Gastroesophageal sphincter (tissue), 4 donors: ENCODE measurements at regions not wholly inside any gene's neighbourhood (a gene's known extent, or its start where the extent isn't known, plus 50 kb on each side); places are given as distances from the start of the nearest gene placed in this dataset.
"Not testable (repeated sequence)": the region's sequence is repeated elsewhere in the genome, so short reads cannot be mapped to it uniquely, and the experiment has no call there.

Source experiments
- ATAC-seq: fragments of 150-250 bp; one replicate; pipeline ENCODE4 v1.9.1; 2016; ENCODE audit warnings: mild to moderate bottlenecking, moderate library complexity
- H3K27ac ChIP-seq, 4 donors: fragments of 200-600 bp; sonication (generic) in 3 of 4; 1 replicate in 3 of 4; 2 replicates in 1 of 4; pipeline ENCODE4 v1.5.1; 2016 to 2019
- H3K27me3 ChIP-seq: fragments of 200-600 bp; sonication (generic); one replicate; pipeline ENCODE4 v1.5.1; 2019
- H3K36me3 ChIP-seq, 2 donors: fragments of 200-600 bp; sonication (generic); one replicate each; pipeline ENCODE4 v1.5.1; 2019; ENCODE audit warnings: control low read depth in 1 of 2
- H3K4me1 ChIP-seq, 3 donors: fragments of 200-600 bp; sonication (generic); 1 replicate in 2 of 3; 2 replicates in 1 of 3; pipeline ENCODE4 v1.5.1; 2016 to 2019; ENCODE audit warnings: control low read depth in 2 of 3
- H3K4me3 ChIP-seq, 2 donors: fragments of 200-600 bp; sonication (generic); one replicate each; pipeline ENCODE4 v1.5.1; 2019; ENCODE audit warnings: mild to moderate bottlenecking in 1 of 2, moderate library complexity in 1 of 2
- H3K9me3 ChIP-seq, 3 donors: fragments of 200-600 bp; sonication (generic); one replicate each; pipeline ENCODE4 v1.5.1; 2017 to 2019; ENCODE audit warnings: control low read depth in 2 of 3
- EP300 ChIP-seq: sonication (generic); formaldehyde crosslinking; IDR thresholded peaks from one replicate; pipeline ENCODE4 v1.6.1; 2017; ENCODE audit warnings: antibody characterized with exemption, mild to moderate bottlenecking
- POLR2A ChIP-seq, 2 donors: fragments of 450-650 bp; IDR thresholded peaks; one replicate each; pipeline ENCODE4 v1.6.1; 2017; ENCODE audit warnings: antibody characterized with exemption in 2 of 2, mild to moderate bottlenecking in 2 of 2, moderate library complexity in 1 of 2
- POLR2AphosphoS5 ChIP-seq: sonication (generic); formaldehyde crosslinking; IDR thresholded peaks from one replicate; pipeline ENCODE4 v1.6.1; 2017; ENCODE audit warnings: antibody characterized with exemption
- WGBS, 2 donors: methylation state at CpG; one replicate each; pipeline ENCODE4 v1.1.5; 2018; ENCODE audit warnings: low coverage in 1 of 2; 5-methylcytosine and 5-hydroxymethylcytosine counted together
- TF ChIP-seq, protein P1 (sequence below), 4 experiments: fragments of 200-600 bp in 2 of 4; fragments of 450-650 bp in 2 of 4; sonication (generic) in 1 of 4; IDR thresholded peaks; one replicate each; pipeline ENCODE4 v1.5.1; 2017 to 2019; ENCODE audit warnings: antibody characterized with exemption in 4 of 4, mild to moderate bottlenecking in 2 of 4, moderate library complexity in 2 of 4

GRCh38 chr14:86912709-86913108, 1080.3 kb downstream of the GALC start:
- TF ChIP-seq, protein P1, sequence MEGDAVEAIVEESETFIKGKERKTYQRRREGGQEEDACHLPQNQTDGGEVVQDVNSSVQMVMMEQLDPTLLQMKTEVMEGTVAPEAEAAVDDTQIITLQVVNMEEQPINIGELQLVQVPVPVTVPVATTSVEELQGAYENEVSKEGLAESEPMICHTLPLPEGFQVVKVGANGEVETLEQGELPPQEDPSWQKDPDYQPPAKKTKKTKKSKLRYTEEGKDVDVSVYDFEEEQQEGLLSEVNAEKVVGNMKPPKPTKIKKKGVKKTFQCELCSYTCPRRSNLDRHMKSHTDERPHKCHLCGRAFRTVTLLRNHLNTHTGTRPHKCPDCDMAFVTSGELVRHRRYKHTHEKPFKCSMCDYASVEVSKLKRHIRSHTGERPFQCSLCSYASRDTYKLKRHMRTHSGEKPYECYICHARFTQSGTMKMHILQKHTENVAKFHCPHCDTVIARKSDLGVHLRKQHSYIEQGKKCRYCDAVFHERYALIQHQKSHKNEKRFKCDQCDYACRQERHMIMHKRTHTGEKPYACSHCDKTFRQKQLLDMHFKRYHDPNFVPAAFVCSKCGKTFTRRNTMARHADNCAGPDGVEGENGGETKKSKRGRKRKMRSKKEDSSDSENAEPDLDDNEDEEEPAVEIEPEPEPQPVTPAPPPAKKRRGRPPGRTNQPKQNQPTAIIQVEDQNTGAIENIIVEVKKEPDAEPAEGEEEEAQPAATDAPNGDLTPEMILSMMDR (IDR thresholded peaks at IDR 0.05), result no peak
- TF ChIP-seq POLR2AphosphoS5 (no peak), EP300 (no peak), POLR2A (IDR thresholded peaks at IDR 0.05) (no peak)

DNA sequence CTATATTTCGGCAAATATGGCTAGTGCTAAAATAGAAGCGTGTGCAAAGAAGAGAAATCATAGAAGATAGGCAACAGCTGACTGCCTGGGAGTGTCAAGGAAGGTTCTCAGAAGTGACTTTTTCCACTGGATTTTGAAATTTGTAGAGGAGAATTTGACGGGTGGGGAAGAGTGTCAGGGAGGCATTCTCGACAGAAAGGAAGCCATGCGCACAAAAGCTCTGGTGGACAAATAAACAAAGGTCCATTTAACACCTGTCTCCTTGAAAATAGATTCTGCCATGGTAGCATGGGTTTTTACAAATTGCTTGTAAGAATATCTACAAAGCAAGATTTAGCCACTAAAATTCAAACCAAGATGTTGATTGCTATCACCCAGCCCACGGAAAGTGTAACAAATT, 1081.5 kb downstream of the GALC start:
- Histone ChIP-seq H3K4me1 (no peaks in the 10 kb centered on the region), H3K9me3 (no peaks in the 10 kb centered on the region), H3K36me3 (no peaks in the 10 kb centered on the region), H3K27ac (no peak overlapping the region), H3K27me3 (no peaks in the 10 kb centered on the region), H3K4me3 (no peak overlapping the region)
- WGBS, 2 donors, result 82 to 84% methylated on average over 6 of the region's 6 CpGs
- ATAC-seq, result no peak
- TF ChIP-seq POLR2AphosphoS5, result no peak
- TF ChIP-seq EP300, result no peak

More at GRCh38 chr14:86912709-86913108, 1080.3 kb downstream of the GALC start:
- H3K36me3 ChIP-seq, result no peaks in the 10 kb centered on the region
- H3K4me3 ChIP-seq, result no peak overlapping the region
- H3K27me3 ChIP-seq, result no peaks in the 10 kb centered on the region
- no peaks in the 10 kb centered on the region for H3K9me3 ChIP-seq
- H3K27ac ChIP-seq, result no peak overlapping the region
- no peak for ATAC-seq
- no peaks in the 10 kb centered on the region for H3K4me1 ChIP-seq

- WGBS, 2 donors, result 93 to 95% methylated on average over 5 to 10 of the region's 48 CpGs
- not testable (repeated sequence) for ATAC-seq, H3K36me3 ChIP-seq, H3K4me3 ChIP-seq, H3K9me3 ChIP-seq, H3K27me3 ChIP-seq, H3K4me1 ChIP-seq, H3K27ac ChIP-seq
Observed at GRCh38 chr14:86905386-86905926, 1087.5 kb downstream of the GALC start.

- Histone ChIP-seq H3K9me3 (no peaks in the 10 kb centered on the region), H3K4me1 (no peaks in the 10 kb centered on the region), H3K4me3 (no peak overlapping the region), H3K36me3 (no peaks in the 10 kb centered on the region), H3K27me3 (no peaks in the 10 kb centered on the region), H3K27ac (no peak overlapping the region)
- TF ChIP-seq, protein P1 (IDR thresholded peaks at IDR 0.05), result no peak
- TF ChIP-seq EP300 (no peak), POLR2AphosphoS5 (no peak), POLR2A (IDR thresholded peaks at IDR 0.05) (no peak)
- 49 to 66% methylated on average over 6 to 7 of the region's 7 CpGs for WGBS, 2 donors
- no peak for ATAC-seq
Observed at GRCh38 chr14:86902176-86902950, 1090.6 kb downstream of the GALC start.

- WGBS, 2 donors, result 64 to 80% methylated on average over 4 of the region's 4 CpGs
- Histone ChIP-seq H3K4me1 (no peaks in the 10 kb centered on the region), H3K9me3 (no peaks in the 10 kb centered on the region), H3K4me3 (no peak overlapping the region), H3K27ac (no peak overlapping the region), H3K36me3 (no peaks in the 10 kb centered on the region), H3K27me3 (no peaks in the 10 kb centered on the region)
- no peak for ATAC-seq
- no peak for TF ChIP-seq EP300
- no peak for TF ChIP-seq POLR2A (IDR thresholded peaks at IDR 0.05)
- TF ChIP-seq, protein P1 (IDR thresholded peaks at IDR 0.05), result no peak
- TF ChIP-seq POLR2AphosphoS5, result no peak
Observed at GRCh38 chr14:86897704-86898513, 1095.1 kb downstream of the GALC start.

GRCh38 chr14:86897224-86897623, 1095.8 kb downstream of the GALC start:
- no peak for ATAC-seq
- TF ChIP-seq, protein P1 (IDR thresholded peaks at IDR 0.05), result no peak
- TF ChIP-seq POLR2AphosphoS5 (no peak), EP300 (no peak), POLR2A (IDR thresholded peaks at IDR 0.05) (no peak)
- Histone ChIP-seq H3K9me3 (no peaks in the 10 kb centered on the region), H3K36me3 (no peaks in the 10 kb centered on the region), H3K4me1 (no peaks in the 10 kb centered on the region), H3K27me3 (no peaks in the 10 kb centered on the region), H3K27ac (no peak overlapping the region), H3K4me3 (no peak overlapping the region)
